IMR-90 (cell line): ENCODE measurements at regions not wholly inside any gene's neighbourhood (a gene's known extent, or its start where the extent isn't known, plus 50 kb on each side); places are given as distances from the start of the nearest gene placed in this dataset.

Experiments used
- ATAC-seq: fragments of 200-7000 bp; cut with Tn5 transposase; 2 replicates; pipeline ENCODE4 v1.9.1; 2020; ENCODE audit warnings: low read depth, mild to moderate bottlenecking, moderate library complexity
- BruUV-seq: library from RNA; stranded (reverse); fragments of 400-500 nt; replicated peaks from 2 replicates; lab custom pipeline; 2021; lab: Mats Ljungman, UMichigan
- CTCF ChIA-PET: fragments of 300-600 bp; formaldehyde crosslinking; extraction: SDS; loops from one replicate; lab custom pipeline; 2021; ENCODE audit warnings: antibody characterized with exemption; lab: Yijun Ruan, JAX
- POLR2A ChIA-PET: fragments of 300-600 bp; sonication (Branson Sonifier 250); formaldehyde crosslinking; loops from one replicate; lab custom pipeline; 2022; ENCODE audit warnings: antibody characterized with exemption; ENCODE audit not compliant: unreplicated experiment; lab: Charles Lee
- DNase-seq: peaks from one replicate; pipeline ENCODE4 v3.0.0; 2013
- H2AFZ ChIP-seq: replicated peaks from 2 replicates; pipeline ENCODE3; 2013; ENCODE audit warnings: low read length, mild to moderate bottlenecking; ENCODE audit not compliant: poor library complexity
- H2AK5ac ChIP-seq: 2 replicates; pipeline ENCODE4 v1.6.1; 2013; ENCODE audit warnings: low read depth, low read length, inconsistent platforms
- H2AK9ac ChIP-seq: replicated peaks from 2 replicates; pipeline ENCODE3; 2013; ENCODE audit warnings: mild to moderate bottlenecking, low read depth, low read length, moderate library complexity; ENCODE audit not compliant: poor library complexity
- H2BK120ac ChIP-seq: 2 replicates; pipeline ENCODE4 v1.6.1; 2013; ENCODE audit warnings: low read depth, low read length, inconsistent platforms
- H2BK15ac ChIP-seq: 3 replicates; pipeline ENCODE4 v1.6.1; 2013; ENCODE audit warnings: low read depth, low read length, inconsistent platforms
- H2BK20ac ChIP-seq: 2 replicates; pipeline ENCODE4 v1.6.1; 2013; ENCODE audit warnings: low read depth, mild to moderate bottlenecking, inconsistent platforms, low read length, moderate library complexity
- H2BK5ac ChIP-seq: 2 replicates; pipeline ENCODE4 v1.6.1; 2013; ENCODE audit warnings: mild to moderate bottlenecking, low read depth, low read length, inconsistent platforms; ENCODE audit not compliant: poor library complexity, severe bottlenecking
- H3K14ac ChIP-seq: replicated peaks from 2 replicates; pipeline ENCODE4 v1.6.1; 2013; ENCODE audit warnings: low read depth, low read length, inconsistent platforms
- H3K18ac ChIP-seq: 2 replicates; pipeline ENCODE4 v1.6.1; 2013; ENCODE audit warnings: low read depth, low read length, control low read depth
- H3K23ac ChIP-seq: 2 replicates; pipeline ENCODE4 v1.6.1; 2013; ENCODE audit warnings: low read depth, low read length, inconsistent platforms
- H3K27ac ChIP-seq: 2 replicates; pipeline ENCODE4 v1.5.1; 2013; ENCODE audit warnings: mild to moderate bottlenecking, control low read depth, low read length; ENCODE audit not compliant: insufficient read depth
- H3K27me3 ChIP-seq: 2 replicates; pipeline ENCODE4 v1.6.1; 2013; ENCODE audit warnings: low read length; ENCODE audit not compliant: control insufficient read depth, insufficient read depth
- H3K36me3 ChIP-seq: 2 replicates; pipeline ENCODE4 v1.6.1; 2013; ENCODE audit warnings: low read length, mixed read lengths; ENCODE audit not compliant: control insufficient read depth, insufficient read depth
- H3K4ac ChIP-seq: 2 replicates; pipeline ENCODE4 v1.6.1; 2013; ENCODE audit warnings: low read depth, low read length, inconsistent platforms
- H3K4me1 ChIP-seq: 2 replicates; pipeline ENCODE4 v1.6.1; 2013; ENCODE audit warnings: low read length, mixed read lengths; ENCODE audit not compliant: control insufficient read depth, insufficient read depth
- H3K4me2 ChIP-seq: 2 replicates; pipeline ENCODE4 v1.6.1; 2013; ENCODE audit warnings: low read depth, mild to moderate bottlenecking, control low read depth, low read length, moderate library complexity
- H3K4me3 ChIP-seq: 2 replicates; pipeline ENCODE4 v1.5.1; 2013; ENCODE audit warnings: low read depth, mild to moderate bottlenecking, control low read depth, low read length, moderate library complexity; ENCODE audit not compliant: insufficient read depth
- H3K56ac ChIP-seq: 2 replicates; pipeline ENCODE4 v1.6.1; 2013; ENCODE audit warnings: low read length, inconsistent platforms; ENCODE audit not compliant: insufficient read depth; ENCODE audit errors: extremely low read depth
- H3K79me1 ChIP-seq, 2 experiments: 2 replicates each; pipeline ENCODE4 v1.6.1; 2013; ENCODE audit warnings: low read length in 2 of 2, inconsistent platforms in 1 of 2, low read depth in 1 of 2
- H3K9ac ChIP-seq: 2 replicates; pipeline ENCODE4 v1.6.1; 2013; ENCODE audit warnings: low read depth, low read length, control low read depth
- H3K9me1 ChIP-seq: 2 replicates; pipeline ENCODE4 v1.6.1; 2013; ENCODE audit warnings: low read length, inconsistent platforms; ENCODE audit not compliant: insufficient read depth
- H3K9me3 ChIP-seq: 2 replicates; pipeline ENCODE4 v1.6.1; 2013; ENCODE audit warnings: low read length; ENCODE audit not compliant: control insufficient read depth, insufficient read depth
- H4K20me1 ChIP-seq: 2 replicates; pipeline ENCODE4 v1.6.1; 2013; ENCODE audit warnings: low read length, inconsistent platforms; ENCODE audit not compliant: insufficient read depth
- H4K5ac ChIP-seq: 2 replicates; pipeline ENCODE4 v1.6.1; 2013; ENCODE audit warnings: mild to moderate bottlenecking, low read depth, low read length, control low read depth
- H4K8ac ChIP-seq, 2 experiments: 2 replicates each; pipeline ENCODE4 v1.6.1; 2013; ENCODE audit warnings: low read depth in 2 of 2, low read length in 2 of 2, control low read depth in 1 of 2, inconsistent platforms in 1 of 2
- H4K91ac ChIP-seq: 2 replicates; pipeline ENCODE4 v1.6.1; 2013; ENCODE audit warnings: low read depth, low read length, inconsistent platforms; ENCODE audit not compliant: insufficient read depth
- BHLHE40 ChIP-seq: fragments of 150-350 bp; IDR thresholded peaks from 2 replicates; pipeline ENCODE4 v1.6.1; 2016; ENCODE audit warnings: mild to moderate bottlenecking, low read depth, low read length
- CEBPB ChIP-seq: IDR thresholded peaks from 2 replicates; pipeline ENCODE4 v1.6.1; 2012; ENCODE audit warnings: low read depth, low read length, improper control_type of control experiment
- CHD1 ChIP-seq: IDR thresholded peaks from 2 replicates; pipeline ENCODE4 v1.6.1; 2012; ENCODE audit warnings: low read depth, low read length, improper control_type of control experiment
- ELK1 ChIP-seq: fragments of 150-350 bp; IDR thresholded peaks from 2 replicates; pipeline ENCODE4 v1.6.1; 2016; ENCODE audit warnings: low read depth, mild to moderate bottlenecking, low read length, moderate library complexity, borderline replicate concordance
- FOS ChIP-seq: fragments of 150-350 bp; IDR thresholded peaks from 2 replicates; pipeline ENCODE4 v1.6.1; 2016; ENCODE audit warnings: low read depth, low read length
- MAFK ChIP-seq: IDR thresholded peaks from 2 replicates; pipeline ENCODE4 v1.6.1; 2012; ENCODE audit warnings: low read depth, low read length, improper control_type of control experiment
- MAZ ChIP-seq: IDR thresholded peaks from 2 replicates; pipeline ENCODE4 v1.6.1; 2012; ENCODE audit warnings: low read depth, mild to moderate bottlenecking, low read length, improper control_type of control experiment, moderate library complexity, borderline replicate concordance
- MXI1 ChIP-seq: IDR thresholded peaks from 2 replicates; pipeline ENCODE4 v1.6.1; 2012; ENCODE audit warnings: low read depth, mild to moderate bottlenecking, low read length, moderate library complexity, borderline replicate concordance
- NFE2L2 ChIP-seq: fragments of 150-350 bp; IDR thresholded peaks from 2 replicates; pipeline ENCODE4 v1.6.1; 2016; ENCODE audit warnings: low read depth, mild to moderate bottlenecking, low read length
- POLR2A ChIP-seq: IDR thresholded peaks from 2 replicates; pipeline ENCODE4 v1.6.1; 2012; ENCODE audit warnings: mild to moderate bottlenecking, low read depth, low read length
- RAD21 ChIP-seq: IDR thresholded peaks from 2 replicates; pipeline ENCODE4 v1.6.1; 2012; ENCODE audit warnings: low read length, improper control_type of control experiment
- RCOR1 ChIP-seq: IDR thresholded peaks from 2 replicates; pipeline ENCODE4 v1.6.1; 2012; ENCODE audit warnings: mild to moderate bottlenecking, low read length, improper control_type of control experiment; ENCODE audit not compliant: insufficient replicate concordance
- RFX5 ChIP-seq: IDR thresholded peaks from 2 replicates; pipeline ENCODE4 v1.8.0; 2012; ENCODE audit warnings: low read depth, mild to moderate bottlenecking, low read length, moderate library complexity
- WGBS, 2 experiments: methylation state at CpG; one replicate each; pipeline versions ENCODE4 v1.1.5 to v1.1.7; 2013; ENCODE audit warnings: missing lambda C conversion rate in 2 of 2; ENCODE audit not compliant: insufficient read length in 1 of 2; ENCODE audit errors: extremely low coverage in 2 of 2; 5-methylcytosine and 5-hydroxymethylcytosine counted together
- dilution Hi-C: fragments of 300-500 bp; cut with HindIII; formaldehyde crosslinking; loops from one replicate; pipeline ENCODE4 v1.14.3; 2018; ENCODE audit warnings: low sequenced_read_pairs; ENCODE audit not compliant: unreplicated experiment
- in situ Hi-C: fragments of 300-500 bp; cut with MboI; formaldehyde crosslinking; loops from 3 replicates; pipeline ENCODE4 v1.14.3; 2019; ENCODE audit warnings: low sequenced_read_pairs, inconsistent platforms, mixed read lengths
- intact Hi-C: fragments of 100-400 bp; cut with micrococcal nuclease; formaldehyde crosslinking; loops from 2 replicates; pipeline ENCODE4 v1.10.0; 2022

GRCh38 chr4:106583108-106583507, 214.5 kb upstream of the GIMD1 start:
- Histone ChIP-seq H3K56ac (no peak overlapping the region), H3K4me1 (peaks cover 1% of the 10 kb centered on the region; the same call in 1 of the 2 replicates), H3K9me1 (no peaks in the 10 kb centered on the region), H3K36me3 (no peaks in the 10 kb centered on the region), H3K23ac (no peak overlapping the region), H3K4me3 (no peak overlapping the region), H2BK5ac (no peak overlapping the region), H2BK120ac (no peak overlapping the region), H2BK15ac (no peak overlapping the region), H3K14ac (no peak overlapping the region), H3K27me3 (no peaks in the 10 kb centered on the region), H2AK9ac (no peak overlapping the region), H2AFZ (no peak overlapping the region), H3K79me1 (no peaks in the 10 kb centered on the region), H4K8ac (no peak overlapping the region), H3K27ac (no peak overlapping the region), H2BK20ac (no peak overlapping the region), H3K9me3 (no peaks in the 10 kb centered on the region), H2AK5ac (no peak overlapping the region), H3K4me2 (no peak overlapping the region), H4K20me1 (no peaks in the 10 kb centered on the region), H4K5ac (no peak overlapping the region), H3K4ac (no peak overlapping the region), H4K91ac (no peak overlapping the region), H3K9ac (no peak overlapping the region), H3K18ac (no peak overlapping the region)
- dilution Hi-C loops: no loop called here
- POLR2A ChIA-PET: interaction anchor here (0.7 kb wide), 1 partner anchor 21 kb away, joined by 3 read pairs; no protein-coding TSS in a partner anchor
- no CpG with 5 or more reads among the region's 2 CpGs for WGBS, 2 experiments
- CTCF ChIA-PET: no interaction called here
- ATAC-seq (no peak), DNase-seq (no peak)
- BruUV-seq: no TSS peak
- in situ Hi-C loops: no loop called here
- intact Hi-C loops: no loop called here
- no peak for TF ChIP-seq FOS
- TF ChIP-seq BHLHE40: no peak
- no peak for TF ChIP-seq ELK1
- TF ChIP-seq RAD21: no peak
- TF ChIP-seq CHD1: no peak
- TF ChIP-seq MXI1: no peak
- no peak for TF ChIP-seq POLR2A
- TF ChIP-seq CEBPB: no peak
- no peak for TF ChIP-seq MAZ
- no peak for TF ChIP-seq RFX5
- no peak for TF ChIP-seq MAFK
- TF ChIP-seq RCOR1: no peak
- TF ChIP-seq NFE2L2: no peak
